ENCODE measurements at regions not wholly inside any gene's neighbourhood (a gene's known extent, or its start where the extent isn't known, plus 50 kb on each side); places are given as distances from the start of the nearest gene placed in this dataset.

- Histone ChIP-seq H3K4me3 (no peak overlapping the region), H3K27me3 (no peaks in the 10 kb centered on the region), H3K27ac (no peak overlapping the region), H3K4me1 (no peaks in the 10 kb centered on the region), H3K9me3 (no peaks in the 10 kb centered on the region), H3K36me3 (no peaks in the 10 kb centered on the region)
- TF ChIP-seq CTCF (IDR thresholded peaks at IDR 0.05) (no peak), POLR2A (IDR thresholded peaks at IDR 0.05) (no peak)
- DNase-seq = no peak
Observed at GRCh38 chr3:101954936-101955335, 105.6 kb downstream of the NFKBIZ start.

DNA sequence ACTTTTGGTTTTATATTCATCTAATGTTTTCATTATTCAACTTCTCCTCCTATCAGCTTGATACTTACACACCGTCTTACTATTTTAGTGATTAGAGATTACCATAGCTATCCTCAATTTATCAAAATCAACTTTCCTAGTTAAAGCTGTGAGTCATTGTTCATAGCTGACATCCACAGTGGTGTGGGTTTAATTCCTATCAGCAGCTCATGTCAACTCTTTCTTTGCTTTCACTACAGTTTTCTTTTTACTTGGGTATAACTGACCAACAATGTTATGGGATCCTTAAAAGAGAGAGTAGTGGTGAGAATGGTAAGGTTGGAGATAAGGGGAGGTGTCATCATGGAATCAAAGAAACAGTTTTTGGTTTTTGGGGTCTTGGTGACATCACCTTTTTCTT lies 112.7 kb downstream of the NFKBIZ start:
- Histone ChIP-seq H3K27ac (no peak overlapping the region), H3K36me3 (no peaks in the 10 kb centered on the region), H3K9me3 (no peaks in the 10 kb centered on the region), H3K4me1 (no peaks in the 10 kb centered on the region), H3K4me3 (no peak overlapping the region), H3K27me3 (no peaks in the 10 kb centered on the region)
- no peak for TF ChIP-seq CTCF (IDR thresholded peaks at IDR 0.05)
- no peak for TF ChIP-seq POLR2A (IDR thresholded peaks at IDR 0.05)
- DNase-seq = no peak

DNA sequence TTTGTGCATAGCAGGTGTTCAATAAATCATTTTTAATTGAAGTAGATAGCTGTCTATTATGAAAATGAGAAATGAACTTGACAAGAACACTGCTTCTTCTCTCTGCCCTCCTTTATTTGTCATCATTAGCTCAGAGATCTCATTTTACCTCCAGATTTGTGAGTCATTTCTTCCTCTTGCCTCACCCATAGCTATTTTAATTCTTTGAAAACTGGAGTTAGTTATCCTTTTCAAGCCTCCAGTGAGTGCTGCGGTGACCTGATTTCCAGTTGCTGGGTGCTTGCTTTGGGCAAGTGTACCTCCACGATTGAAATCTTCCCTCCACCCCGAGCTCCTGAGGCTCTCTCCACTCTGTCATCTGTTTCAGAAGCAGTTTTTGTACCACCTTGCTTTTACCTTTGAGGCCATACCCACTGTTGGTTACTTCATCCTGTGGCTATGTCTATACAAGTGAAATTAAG lies 114.6 kb downstream of the NFKBIZ start:
- Histone ChIP-seq H3K36me3 (no peaks in the 10 kb centered on the region), H3K4me1 (no peaks in the 10 kb centered on the region), H3K27me3 (no peaks in the 10 kb centered on the region), H3K4me3 (no peak overlapping the region), H3K27ac (no peak overlapping the region), H3K9me3 (no peaks in the 10 kb centered on the region)
- DNase-seq = no peak
- TF ChIP-seq POLR2A (IDR thresholded peaks at IDR 0.05) (no peak), CTCF (IDR thresholded peaks at IDR 0.05) (no peak)

DNA sequence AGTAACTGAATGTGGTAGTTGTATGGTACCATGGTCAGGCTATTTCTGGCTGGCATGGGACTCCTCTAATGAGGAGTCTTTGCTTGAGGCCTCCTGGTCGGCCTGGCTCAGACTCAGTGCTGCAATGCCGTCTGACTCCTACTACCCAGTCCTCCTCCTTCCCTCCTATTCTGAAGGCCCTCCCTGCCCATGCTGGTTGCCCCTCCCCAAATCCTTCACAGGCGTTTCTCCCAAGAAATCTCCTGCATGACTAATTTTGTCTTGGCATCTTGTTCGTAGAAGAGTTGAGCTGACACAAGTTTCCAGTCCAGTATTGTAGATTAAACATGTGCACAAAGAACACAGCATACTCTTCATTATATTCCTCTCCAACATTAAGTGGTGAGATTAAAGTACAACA lies 115.5 kb downstream of the NFKBIZ start:
- DNase-seq = no peak
- TF ChIP-seq POLR2A (IDR thresholded peaks at IDR 0.05) (no peak), CTCF (IDR thresholded peaks at IDR 0.05) (no peak)
- H3K4me3 ChIP-seq = no peak overlapping the region
- no peaks in the 10 kb centered on the region for H3K4me1 ChIP-seq
- H3K36me3 ChIP-seq = no peaks in the 10 kb centered on the region
- no peaks in the 10 kb centered on the region for H3K27me3 ChIP-seq
- no peak overlapping the region for H3K27ac ChIP-seq
- no peaks in the 10 kb centered on the region for H3K9me3 ChIP-seq

GRCh38 chr3:101966226-101966625 lies 116.9 kb downstream of the NFKBIZ start:
- Histone ChIP-seq H3K4me1 (no peaks in the 10 kb centered on the region), H3K27ac (no peak overlapping the region), H3K27me3 (no peaks in the 10 kb centered on the region), H3K9me3 (no peaks in the 10 kb centered on the region), H3K36me3 (no peaks in the 10 kb centered on the region), H3K4me3 (no peak overlapping the region)
- DNase-seq = no peak
- TF ChIP-seq CTCF (IDR thresholded peaks at IDR 0.05) = no peak

DNA sequence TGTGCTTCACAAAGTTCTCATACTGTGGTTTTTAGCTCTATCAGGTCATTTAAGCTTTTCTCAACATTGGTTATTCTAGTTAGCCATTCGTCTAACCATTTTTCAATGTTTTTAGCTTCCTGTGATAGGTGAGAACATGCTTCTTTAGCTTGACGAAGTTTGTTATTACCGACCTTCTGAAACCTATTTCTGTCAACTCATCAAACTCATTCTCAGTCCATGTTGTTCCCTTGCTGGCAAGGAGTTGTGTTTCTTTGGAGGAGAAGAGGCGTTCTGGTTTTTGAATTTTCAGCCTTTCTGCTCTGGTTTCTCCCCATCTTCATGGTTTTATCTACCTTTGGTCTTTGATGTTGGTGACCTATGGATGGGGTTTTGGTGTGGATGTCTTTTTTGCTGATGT lies 120.9 kb downstream of the NFKBIZ start:
- Histone ChIP-seq H3K27me3 (no peaks in the 10 kb centered on the region), H3K4me3 (no peak overlapping the region), H3K9me3 (no peaks in the 10 kb centered on the region), H3K36me3 (no peaks in the 10 kb centered on the region), H3K4me1 (no peaks in the 10 kb centered on the region), H3K27ac (no peak overlapping the region)
- no peak for DNase-seq
- TF ChIP-seq POLR2A (IDR thresholded peaks at IDR 0.05) (no peak), CTCF (IDR thresholded peaks at IDR 0.05) (no peak)

All from Peyer's patch (tissue), 4 donors.